DND-41 (cell line): ENCODE measurements at regions not wholly inside any gene's neighbourhood (a gene's known extent, or its start where the extent isn't known, plus 50 kb on each side); places are given as distances from the start of the nearest gene placed in this dataset.

Experiments used
- CTCF ChIP-seq: IDR thresholded peaks from 2 replicates; pipeline ENCODE4 v1.5.1; 2012; ENCODE audit warnings: borderline replicate concordance, low read length, moderate library complexity, mild to moderate bottlenecking; ENCODE audit not compliant: poor library complexity, severe bottlenecking; ENCODE audit errors: extremely low read depth
- EZH2 ChIP-seq: IDR thresholded peaks from 3 replicates; pipeline ENCODE4 v1.6.1; 2012; ENCODE audit warnings: borderline replicate concordance, low read depth, mild to moderate bottlenecking, moderate library complexity, low read length, inconsistent platforms; ENCODE audit not compliant: severe bottlenecking

GRCh38 chr11:80086496-80087055 lies 645.7 kb upstream of the TENM4 start:
- TF ChIP-seq CTCF (no peak), EZH2 (no peak)
